ENCODE measurements at regions not wholly inside any gene's neighbourhood (a gene's known extent, or its start where the extent isn't known, plus 50 kb on each side); places are given as distances from the start of the nearest gene placed in this dataset.

DNA sequence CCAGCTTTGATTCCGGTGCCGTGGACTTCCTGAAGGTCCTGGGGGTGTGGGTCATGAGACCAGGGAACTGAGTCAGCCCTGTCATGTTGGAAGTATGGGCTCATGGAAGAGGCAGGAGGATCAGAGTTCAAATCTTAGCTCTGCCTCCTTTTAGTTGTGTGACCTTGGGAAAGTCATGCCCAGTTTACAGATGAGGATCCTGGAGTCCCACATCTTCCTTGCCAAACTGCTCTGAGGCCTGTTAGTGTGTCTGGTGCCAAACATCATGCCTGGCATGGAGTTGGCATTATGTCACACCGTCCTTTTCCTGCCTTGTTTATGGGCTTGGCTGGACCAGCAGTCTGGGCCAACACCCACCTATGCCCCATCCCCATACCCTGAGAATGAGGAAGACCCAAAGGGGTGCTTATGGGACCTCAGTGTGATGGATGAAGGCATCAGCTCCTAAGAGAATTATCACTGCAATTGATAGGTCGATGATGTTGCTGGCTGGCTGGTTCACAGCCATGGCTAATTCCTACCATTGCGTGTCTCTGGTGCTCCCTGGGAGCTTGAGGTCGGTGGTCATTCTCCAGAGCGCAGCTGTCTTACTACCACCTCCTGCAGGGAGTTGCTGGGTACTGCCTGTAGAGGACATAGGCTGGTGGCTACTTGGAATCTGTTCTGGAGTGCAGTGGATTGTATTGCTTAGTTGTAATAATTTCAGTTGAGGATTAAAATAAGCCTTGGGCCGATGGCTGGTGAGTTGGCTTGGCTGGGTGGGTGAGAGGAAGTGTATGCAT lies 140.5 kb upstream of the PITX1 start:
- no peaks in the 10 kb centered on the region for H3K4me1 ChIP-seq
- no peaks in the 10 kb centered on the region for H3K9me3 ChIP-seq
- peaks cover 30% of the 10 kb centered on the region for H3K27me3 ChIP-seq
- no peak overlapping the region for H3K4me3 ChIP-seq
- TF ChIP-seq POLR2A (IDR thresholded peaks at IDR 0.05) (no peak), EP300 (IDR thresholded peaks at IDR 0.05) (no peak), POLR2AphosphoS5 (IDR thresholded peaks at IDR 0.05) (no peak)
- TF ChIP-seq, protein P1, sequence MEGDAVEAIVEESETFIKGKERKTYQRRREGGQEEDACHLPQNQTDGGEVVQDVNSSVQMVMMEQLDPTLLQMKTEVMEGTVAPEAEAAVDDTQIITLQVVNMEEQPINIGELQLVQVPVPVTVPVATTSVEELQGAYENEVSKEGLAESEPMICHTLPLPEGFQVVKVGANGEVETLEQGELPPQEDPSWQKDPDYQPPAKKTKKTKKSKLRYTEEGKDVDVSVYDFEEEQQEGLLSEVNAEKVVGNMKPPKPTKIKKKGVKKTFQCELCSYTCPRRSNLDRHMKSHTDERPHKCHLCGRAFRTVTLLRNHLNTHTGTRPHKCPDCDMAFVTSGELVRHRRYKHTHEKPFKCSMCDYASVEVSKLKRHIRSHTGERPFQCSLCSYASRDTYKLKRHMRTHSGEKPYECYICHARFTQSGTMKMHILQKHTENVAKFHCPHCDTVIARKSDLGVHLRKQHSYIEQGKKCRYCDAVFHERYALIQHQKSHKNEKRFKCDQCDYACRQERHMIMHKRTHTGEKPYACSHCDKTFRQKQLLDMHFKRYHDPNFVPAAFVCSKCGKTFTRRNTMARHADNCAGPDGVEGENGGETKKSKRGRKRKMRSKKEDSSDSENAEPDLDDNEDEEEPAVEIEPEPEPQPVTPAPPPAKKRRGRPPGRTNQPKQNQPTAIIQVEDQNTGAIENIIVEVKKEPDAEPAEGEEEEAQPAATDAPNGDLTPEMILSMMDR (IDR thresholded peaks at IDR 0.05): no peak
- no peaks in the 10 kb centered on the region for H3K36me3 ChIP-seq
- no peak for DNase-seq (ENCODE audit: low spot score in 2 of 2)
- no peak overlapping the region for H3K27ac ChIP-seq
- 83% methylated on average over 4 of the region's 8 CpGs for WGBS

- no peak for TF ChIP-seq POLR2A (IDR thresholded peaks at IDR 0.05)
- TF ChIP-seq, protein P1 (IDR thresholded peaks at IDR 0.05): no peak
- TF ChIP-seq POLR2AphosphoS5 (IDR thresholded peaks at IDR 0.05): no peak
- TF ChIP-seq EP300 (IDR thresholded peaks at IDR 0.05): no peak
- Histone ChIP-seq H3K4me3 (no peak overlapping the region), H3K9me3 (no peaks in the 10 kb centered on the region), H3K36me3 (no peaks in the 10 kb centered on the region), H3K27ac (no peak overlapping the region), H3K4me1 (no peaks in the 10 kb centered on the region), H3K27me3 (peaks cover 29% of the 10 kb centered on the region)
- DNase-seq (ENCODE audit: low spot score in 2 of 2): no peak
- WGBS: 72% methylated on average over 6 of the region's 6 CpGs
Observed at GRCh38 chr5:135173662-135174290, 139.7 kb upstream of the PITX1 start.

GRCh38 chr5:135172718-135173117 lies 138.7 kb upstream of the PITX1 start:
- Histone ChIP-seq H3K27me3 (peaks cover 37% of the 10 kb centered on the region), H3K36me3 (no peaks in the 10 kb centered on the region), H3K4me1 (no peaks in the 10 kb centered on the region), H3K27ac (no peak overlapping the region), H3K4me3 (no peak overlapping the region), H3K9me3 (no peaks in the 10 kb centered on the region)
- 36% methylated on average over 2 of the region's 2 CpGs for WGBS
- no peak for DNase-seq (ENCODE audit: low spot score in 2 of 2)
- TF ChIP-seq POLR2AphosphoS5 (IDR thresholded peaks at IDR 0.05): no peak
- TF ChIP-seq, protein P1 (IDR thresholded peaks at IDR 0.05): no peak
- TF ChIP-seq EP300 (IDR thresholded peaks at IDR 0.05): no peak

GRCh38 chr5:135171336-135171735 lies 137.3 kb upstream of the PITX1 start:
- 85% methylated on average over 1 of the region's 1 CpG for WGBS
- H3K27ac ChIP-seq: no peak overlapping the region
- no peak overlapping the region for H3K4me3 ChIP-seq
- TF ChIP-seq POLR2A (IDR thresholded peaks at IDR 0.05) (no peak), EP300 (IDR thresholded peaks at IDR 0.05) (no peak), POLR2AphosphoS5 (IDR thresholded peaks at IDR 0.05) (no peak)
- TF ChIP-seq, protein P1 (IDR thresholded peaks at IDR 0.05): no peak
- no peak for DNase-seq (ENCODE audit: low spot score in 2 of 2)
- peaks cover 38% of the 10 kb centered on the region for H3K27me3 ChIP-seq
- no peaks in the 10 kb centered on the region for H3K4me1 ChIP-seq
- no peaks in the 10 kb centered on the region for H3K36me3 ChIP-seq
- H3K9me3 ChIP-seq: no peaks in the 10 kb centered on the region

DNA sequence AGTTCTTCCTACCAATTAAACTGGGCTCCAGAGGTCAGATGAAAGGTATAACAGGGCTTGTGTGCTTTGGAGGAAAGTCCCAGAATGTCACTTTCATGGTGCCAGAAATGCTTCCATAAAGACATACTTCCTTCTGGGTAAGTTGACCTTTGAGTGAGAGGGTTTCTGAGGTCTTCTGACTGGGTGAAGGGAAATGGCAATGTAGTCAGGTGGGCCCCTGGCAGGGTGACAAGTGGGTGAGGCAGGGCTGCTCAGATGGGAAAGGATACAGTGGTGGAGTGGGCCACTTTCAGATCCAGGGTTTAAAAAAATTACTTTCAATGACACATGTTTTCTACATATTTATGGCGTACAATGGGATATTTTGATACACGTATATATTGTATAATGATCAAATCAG lies 136.5 kb upstream of the PITX1 start:
- whole genome bisulfite sequencing: 83% methylated on average over 2 of the region's 2 CpGs
- no peak for DNase-seq (ENCODE audit: low spot score in 2 of 2)
- Histone ChIP-seq H3K9me3 (no peaks in the 10 kb centered on the region), H3K4me3 (no peak overlapping the region), H3K4me1 (no peaks in the 10 kb centered on the region), H3K27ac (no peak overlapping the region), H3K27me3 (peaks cover 34% of the 10 kb centered on the region), H3K36me3 (no peaks in the 10 kb centered on the region)
- TF ChIP-seq POLR2A (IDR thresholded peaks at IDR 0.05) (no peak), POLR2AphosphoS5 (IDR thresholded peaks at IDR 0.05) (no peak), EP300 (IDR thresholded peaks at IDR 0.05) (no peak)
- TF ChIP-seq, protein P1 (IDR thresholded peaks at IDR 0.05): no peak
